HL-60 (cell line): ENCODE measurements at regions not wholly inside any gene's neighbourhood (a gene's known extent, or its start where the extent isn't known, plus 50 kb on each side); places are given as distances from the start of the nearest gene placed in this dataset.

Source experiments
- DNase-seq, 2 experiments: peaks; one replicate each; pipeline ENCODE4 v3.0.0-alpha.2; 2010 to 2020; ENCODE audit warnings: low read depth in 1 of 2, low spot score in 1 of 2
- H3K27ac ChIP-seq: fragments of 250-450 bp; sonication (Bioruptor Pico); replicated peaks from 2 replicates; pipeline ENCODE4 v1.5.1; 2020; ENCODE audit warnings: mild to moderate bottlenecking, moderate library complexity
- H3K27me3 ChIP-seq: fragments of 250-450 bp; sonication (Bioruptor Pico); 2 replicates; pipeline ENCODE4 v1.5.1; 2021; ENCODE audit warnings: mild to moderate bottlenecking, moderate library complexity; ENCODE audit not compliant: insufficient read depth, poor library complexity, severe bottlenecking
- H3K4me3 ChIP-seq: replicated peaks from 2 replicates; pipeline ENCODE4 v1.5.1; 2011; ENCODE audit warnings: mild to moderate bottlenecking, control low read depth, low read length; ENCODE audit not compliant: insufficient read depth
- CTCF ChIP-seq: IDR thresholded peaks from one replicate; pipeline ENCODE4 v1.5.1; 2011; ENCODE audit warnings: low read length, control low read depth, inconsistent platforms; ENCODE audit not compliant: insufficient read depth
- GABPA ChIP-seq: IDR thresholded peaks from 2 replicates; pipeline ENCODE4 v1.6.1; 2012; ENCODE audit warnings: low read depth
- POLR2AphosphoS5 ChIP-seq: IDR thresholded peaks from 2 replicates; pipeline ENCODE4 v1.6.1; 2012; ENCODE audit warnings: low read depth
- REST ChIP-seq: IDR thresholded peaks from 2 replicates; pipeline ENCODE4 v1.6.1; 2012; ENCODE audit warnings: low read depth; ENCODE audit not compliant: insufficient replicate concordance
- SPI1 ChIP-seq: IDR thresholded peaks from 2 replicates; pipeline ENCODE4 v1.6.1; 2012; ENCODE audit warnings: low read depth, mild to moderate bottlenecking, borderline replicate concordance

GRCh38 chr2:121084130-121084680, 200.8 kb downstream of the TFCP2L1 start:
- H3K27ac ChIP-seq = no peak overlapping the region
- no peak overlapping the region for H3K4me3 ChIP-seq
- TF ChIP-seq SPI1 (no peak), CTCF (no peak), GABPA (no peak), POLR2AphosphoS5 (no peak), REST (no peak)
- H3K27me3 ChIP-seq = no peaks in the 10 kb centered on the region
- DNase-seq = no peak

GRCh38 chr2:121085801-121086200, 199.2 kb downstream of the TFCP2L1 start:
- TF ChIP-seq CTCF (no peak), GABPA (no peak), REST (no peak), POLR2AphosphoS5 (no peak), SPI1 (no peak)
- no peak for DNase-seq

GRCh38 chr2:121086450-121086849, 198.6 kb downstream of the TFCP2L1 start:
- Histone ChIP-seq H3K27ac (no peak overlapping the region), H3K4me3 (no peak overlapping the region), H3K27me3 (no peaks in the 10 kb centered on the region)
- no peak for TF ChIP-seq REST
- no peak for TF ChIP-seq POLR2AphosphoS5
- no peak for TF ChIP-seq CTCF
- TF ChIP-seq GABPA = no peak
- TF ChIP-seq SPI1 = no peak
- no peak for DNase-seq

More at GRCh38 chr2:121085801-121086200, 199.2 kb downstream of the TFCP2L1 start:
- no peak overlapping the region for H3K27ac ChIP-seq
- no peaks in the 10 kb centered on the region for H3K27me3 ChIP-seq
- H3K4me3 ChIP-seq = no peak overlapping the region
